ENCODE measurements at regions not wholly inside any gene's neighbourhood (a gene's known extent, or its start where the extent isn't known, plus 50 kb on each side); places are given as distances from the start of the nearest gene placed in this dataset.

- Histone ChIP-seq H3K9ac (ENCODE audit: low read length) (no peak overlapping the region), H3K4me2 (ENCODE audit: low read length) (peak overlapping the region; percentile 30), H3F3A (ENCODE audit: low read length, unreplicated experiment) (no peaks in the 10 kb centered on the region), H2AFZ (ENCODE audit: low read length) (peak overlapping the region; percentile 6; the same call in 1 of the 2 replicates), H3K27me3 (ENCODE audit: low read length) (no peaks in the 10 kb centered on the region), H3K4me1 (ENCODE audit: insufficient read depth, low read length) (peaks cover 33% of the 10 kb centered on the region), H3K4me3 (ENCODE audit: low read length) (no peak overlapping the region), H3K9me3 (ENCODE audit: low read length) (no peaks in the 10 kb centered on the region), H3K9me2 (replicated peaks; ENCODE audit: low read length) (no peaks in the 10 kb centered on the region), H3K36me3 (ENCODE audit: low read depth, low read length) (no peaks in the 10 kb centered on the region), H3K27ac (ENCODE audit: low read length) (peak overlapping the region; percentile 50), H4K20me1 (ENCODE audit: low read length) (no peaks in the 10 kb centered on the region), H3K79me2 (ENCODE audit: low read length) (no peaks in the 10 kb centered on the region)
- ATAC-seq, result no peak; the same call in 1 of the 2 replicates
- no TSS peak for BruUV-seq (replicated peaks)
- ChIA-PET POLR2A (ENCODE audit: unreplicated experiment) (no interaction called here), CTCF (interaction anchor here (0.6 kb wide), 1 partner anchor 93 kb away, joined by 9 read pairs; no protein-coding TSS in a partner anchor)
- intact Hi-C loops (cut with micrococcal nuclease), result no loop called here
- DNase-seq, result no peak
- no peak for TF ChIP-seq EZH2 (IDR thresholded peaks at IDR 0.05; ENCODE audit: low read length, unreplicated experiment)
- no peak for TF ChIP-seq CTCF (conservative IDR thresholded peaks at IDR 0.05; ENCODE audit: low read depth, low read length)
- no peak for TF ChIP-seq EZH2phosphoT487 (IDR thresholded peaks at IDR 0.05; ENCODE audit: borderline replicate concordance, low read length)
Measured at GRCh38 chr1:222891578-222891977, 76.7 kb downstream of the DISP1 start.

DNA sequence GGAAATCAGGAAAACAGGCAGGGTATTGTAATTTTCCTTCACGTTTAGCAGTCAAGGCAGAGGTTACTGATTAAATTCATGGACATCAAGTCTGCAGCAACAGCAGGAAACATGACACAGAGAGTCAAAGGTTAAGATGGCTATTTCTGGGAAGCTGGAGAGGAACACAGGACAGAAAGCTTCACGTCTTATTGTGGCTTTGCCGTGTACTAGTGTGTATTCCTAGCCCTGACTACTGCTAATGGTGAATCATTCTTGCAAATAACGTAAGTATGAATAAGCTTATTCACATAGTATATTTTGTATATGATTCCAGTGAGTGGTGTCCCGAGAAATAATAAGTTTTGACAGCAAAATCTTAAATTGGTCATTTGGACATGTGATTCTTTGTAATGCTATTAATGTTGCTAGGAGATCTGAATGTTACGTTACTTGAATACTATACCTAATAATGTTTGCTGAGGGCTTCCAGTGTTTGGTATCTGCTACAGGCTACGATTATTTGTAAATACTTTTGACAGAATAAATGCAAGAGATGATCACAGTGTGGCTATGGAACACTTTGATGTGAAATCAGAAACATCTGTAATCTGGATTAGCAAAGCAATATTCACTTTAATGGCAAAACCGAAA is 77.4 kb downstream of the DISP1 start:
- Histone ChIP-seq H3K4me1 (ENCODE audit: insufficient read depth, low read length) (peaks cover 39% of the 10 kb centered on the region), H3K9ac (ENCODE audit: low read length) (peak overlapping the region; percentile 10; the same call in 1 of the 2 replicates), H3K4me2 (ENCODE audit: low read length) (peak overlapping the region; percentile 30), H3K4me3 (ENCODE audit: low read length) (no peak overlapping the region), H3K9me2 (replicated peaks; ENCODE audit: low read length) (no peaks in the 10 kb centered on the region), H4K20me1 (ENCODE audit: low read length) (no peaks in the 10 kb centered on the region), H2AFZ (ENCODE audit: low read length) (peak overlapping the region; percentile 6; the same call in 1 of the 2 replicates), H3K79me2 (ENCODE audit: low read length) (no peaks in the 10 kb centered on the region), H3K27ac (ENCODE audit: low read length) (peak overlapping the region; percentile 50), H3K36me3 (ENCODE audit: low read depth, low read length) (no peaks in the 10 kb centered on the region), H3F3A (ENCODE audit: low read length, unreplicated experiment) (no peaks in the 10 kb centered on the region), H3K9me3 (ENCODE audit: low read length) (no peaks in the 10 kb centered on the region), H3K27me3 (ENCODE audit: low read length) (no peaks in the 10 kb centered on the region)
- peak; percentile 94 for ATAC-seq
- CTCF ChIA-PET, result no interaction called here
- intact Hi-C loops (cut with micrococcal nuclease), result no loop called here
- no TSS peak for BruUV-seq (replicated peaks)
- DNase-seq, result peak; percentile 83
- POLR2A ChIA-PET (ENCODE audit: unreplicated experiment), result no interaction called here
- no peak for TF ChIP-seq EZH2phosphoT487 (IDR thresholded peaks at IDR 0.05; ENCODE audit: borderline replicate concordance, low read length)
- no peak for TF ChIP-seq EZH2 (IDR thresholded peaks at IDR 0.05; ENCODE audit: low read length, unreplicated experiment)
- TF ChIP-seq CTCF (conservative IDR thresholded peaks at IDR 0.05; ENCODE audit: low read depth, low read length), result no peak

DNA sequence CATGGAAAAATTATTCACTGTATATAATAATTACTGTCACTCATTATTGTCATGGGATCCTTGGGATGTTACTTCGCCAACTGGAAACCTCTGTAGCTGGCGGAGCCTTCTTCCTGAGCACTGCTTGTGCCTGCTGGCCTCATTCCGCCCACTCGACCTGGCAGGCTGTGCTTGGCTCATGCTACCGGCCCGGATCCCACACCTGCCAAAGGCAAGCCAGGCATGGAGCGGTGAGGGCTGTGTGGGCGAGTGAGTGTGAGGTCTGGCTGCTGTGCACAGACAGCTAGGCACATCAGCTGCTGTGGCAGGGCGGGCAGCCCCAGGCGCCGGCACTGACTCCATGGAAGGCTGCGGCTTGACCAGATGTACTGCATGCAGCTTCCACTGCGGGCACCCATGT is 78.4 kb downstream of the DISP1 start:
- Histone ChIP-seq H4K20me1 (ENCODE audit: low read length) (no peaks in the 10 kb centered on the region), H3F3A (ENCODE audit: low read length, unreplicated experiment) (no peaks in the 10 kb centered on the region), H3K9ac (ENCODE audit: low read length) (no peak overlapping the region), H3K27ac (ENCODE audit: low read length) (no peak overlapping the region), H3K79me2 (ENCODE audit: low read length) (no peaks in the 10 kb centered on the region), H3K4me3 (ENCODE audit: low read length) (no peak overlapping the region), H3K36me3 (ENCODE audit: low read depth, low read length) (no peaks in the 10 kb centered on the region), H3K9me2 (replicated peaks; ENCODE audit: low read length) (no peaks in the 10 kb centered on the region), H2AFZ (ENCODE audit: low read length) (no peak overlapping the region), H3K4me1 (ENCODE audit: insufficient read depth, low read length) (peaks cover 49% of the 10 kb centered on the region), H3K4me2 (ENCODE audit: low read length) (no peak overlapping the region), H3K9me3 (ENCODE audit: low read length) (no peaks in the 10 kb centered on the region), H3K27me3 (ENCODE audit: low read length) (no peaks in the 10 kb centered on the region)
- DNase-seq (no peak), ATAC-seq (no peak)
- POLR2A ChIA-PET (ENCODE audit: unreplicated experiment), result no interaction called here
- CTCF ChIA-PET, result no interaction called here
- no TSS peak for BruUV-seq (replicated peaks)
- intact Hi-C loops (cut with micrococcal nuclease), result no loop called here
- TF ChIP-seq EZH2 (IDR thresholded peaks at IDR 0.05; ENCODE audit: low read length, unreplicated experiment), result no peak
- no peak for TF ChIP-seq EZH2phosphoT487 (IDR thresholded peaks at IDR 0.05; ENCODE audit: borderline replicate concordance, low read length)
- TF ChIP-seq CTCF (conservative IDR thresholded peaks at IDR 0.05; ENCODE audit: low read depth, low read length), result no peak

All from PC-3 (cell line).